ENCODE measurements at regions not wholly inside any gene's neighbourhood (a gene's known extent, or its start where the extent isn't known, plus 50 kb on each side); places are given as distances from the start of the nearest gene placed in this dataset.

GRCh38 chr2:22795287-22795866 lies 589.6 kb upstream of the KLHL29 start:
- Mint-ChIP-seq H3K36me3 (ENCODE audit: insufficient read depth, unreplicated experiment) (no peaks in the 10 kb centered on the region), H3K27me3 (ENCODE audit: insufficient read depth, unreplicated experiment) (peaks cover 16% of the 10 kb centered on the region), H3K4me3 (ENCODE audit: unreplicated experiment) (no peak overlapping the region), H3K4me1 (ENCODE audit: low read depth, unreplicated experiment) (no peaks in the 10 kb centered on the region), H3K9me3 (ENCODE audit: unreplicated experiment) (no peaks in the 10 kb centered on the region), H3K27ac (ENCODE audit: unreplicated experiment) (no peak overlapping the region)
- intact Hi-C loops (cut with micrococcal nuclease; ENCODE audit: unreplicated experiment) = no loop called here
- DNase-seq = no peak
- H3K27me3 ChIP-seq (replicated peaks; ENCODE audit: control insufficient read depth, insufficient read depth, low read length) = no peaks in the 10 kb centered on the region
- H3K9me3 ChIP-seq = no peaks in the 10 kb centered on the region
- CTCF ChIA-PET = no interaction called here
- POLR2A ChIA-PET = no interaction called here
- no peaks in the 10 kb centered on the region for H3K4me1 ChIP-seq
- no peak for TF ChIP-seq CTCF (IDR thresholded peaks at IDR 0.05; ENCODE audit: insufficient read depth in 1 of 2, low read depth in 1 of 2, low read length in 1 of 2, severe bottlenecking in 1 of 2, unreplicated experiment in 1 of 2)
- H3K36me3 ChIP-seq (ENCODE audit: control insufficient read depth, insufficient read depth, low read length) = no peaks in the 10 kb centered on the region
- no peak overlapping the region for H3K4me3 ChIP-seq (ENCODE audit: low read depth, low read length)
- no TSS peak for BruUV-seq (replicated peaks)

GRCh38 chr2:22798386-22798785 lies 586.6 kb upstream of the KLHL29 start:
- intact Hi-C loops (cut with micrococcal nuclease; ENCODE audit: unreplicated experiment) = no loop called here
- POLR2A ChIA-PET = no interaction called here
- no peak for TF ChIP-seq CTCF (IDR thresholded peaks at IDR 0.05; ENCODE audit: insufficient read depth in 1 of 2, low read depth in 1 of 2, low read length in 1 of 2, severe bottlenecking in 1 of 2, unreplicated experiment in 1 of 2)
- Histone ChIP-seq H3K4me1 (no peaks in the 10 kb centered on the region), H3K9me3 (no peaks in the 10 kb centered on the region), H3K36me3 (ENCODE audit: control insufficient read depth, insufficient read depth, low read length) (no peaks in the 10 kb centered on the region), H3K27me3 (replicated peaks; ENCODE audit: control insufficient read depth, insufficient read depth, low read length) (no peaks in the 10 kb centered on the region), H3K4me3 (ENCODE audit: low read depth, low read length) (no peak overlapping the region)
- Mint-ChIP-seq H3K27ac (ENCODE audit: unreplicated experiment) (no peak overlapping the region), H3K9me3 (ENCODE audit: unreplicated experiment) (no peaks in the 10 kb centered on the region), H3K27me3 (ENCODE audit: insufficient read depth, unreplicated experiment) (peaks cover 10% of the 10 kb centered on the region), H3K4me1 (ENCODE audit: low read depth, unreplicated experiment) (no peaks in the 10 kb centered on the region), H3K36me3 (ENCODE audit: insufficient read depth, unreplicated experiment) (no peaks in the 10 kb centered on the region), H3K4me3 (ENCODE audit: unreplicated experiment) (no peak overlapping the region)
- CTCF ChIA-PET = no interaction called here
- no peak for DNase-seq
- BruUV-seq (replicated peaks) = no TSS peak

GRCh38 chr2:22800412-22800811 lies 584.6 kb upstream of the KLHL29 start:
- H3K4me3 ChIP-seq (ENCODE audit: low read depth, low read length) = no peak overlapping the region
- H3K27me3 ChIP-seq (replicated peaks; ENCODE audit: control insufficient read depth, insufficient read depth, low read length) = no peaks in the 10 kb centered on the region
- Mint-ChIP-seq H3K36me3 (ENCODE audit: insufficient read depth, unreplicated experiment) (no peaks in the 10 kb centered on the region), H3K9me3 (ENCODE audit: unreplicated experiment) (peaks cover 20% of the 10 kb centered on the region), H3K27ac (ENCODE audit: unreplicated experiment) (no peak overlapping the region), H3K4me3 (ENCODE audit: unreplicated experiment) (no peak overlapping the region), H3K27me3 (ENCODE audit: insufficient read depth, unreplicated experiment) (peaks cover 6% of the 10 kb centered on the region), H3K4me1 (ENCODE audit: low read depth, unreplicated experiment) (no peaks in the 10 kb centered on the region)
- H3K9me3 ChIP-seq = no peaks in the 10 kb centered on the region
- intact Hi-C loops (cut with micrococcal nuclease; ENCODE audit: unreplicated experiment) = no loop called here
- ChIA-PET POLR2A (no interaction called here), CTCF (no interaction called here)
- BruUV-seq (replicated peaks) = no TSS peak
- no peaks in the 10 kb centered on the region for H3K4me1 ChIP-seq
- no peaks in the 10 kb centered on the region for H3K36me3 ChIP-seq (ENCODE audit: control insufficient read depth, insufficient read depth, low read length)
- no peak for DNase-seq
- no peak for TF ChIP-seq CTCF (IDR thresholded peaks at IDR 0.05; ENCODE audit: insufficient read depth in 1 of 2, low read depth in 1 of 2, low read length in 1 of 2, severe bottlenecking in 1 of 2, unreplicated experiment in 1 of 2)

All from Caco-2 (cell line).